GM19372 (cell line): ENCODE measurements at regions not wholly inside any gene's neighbourhood (a gene's known extent, or its start where the extent isn't known, plus 50 kb on each side); places are given as distances from the start of the nearest gene placed in this dataset.

Experiments
- ATAC-seq: cut with Tn5 transposase; IDR thresholded peaks from one replicate; pipeline ENCODE4 v1.9.1; 2021; ENCODE audit warnings: mild to moderate bottlenecking, low read depth, moderate library complexity; ENCODE audit not compliant: unreplicated experiment

DNA sequence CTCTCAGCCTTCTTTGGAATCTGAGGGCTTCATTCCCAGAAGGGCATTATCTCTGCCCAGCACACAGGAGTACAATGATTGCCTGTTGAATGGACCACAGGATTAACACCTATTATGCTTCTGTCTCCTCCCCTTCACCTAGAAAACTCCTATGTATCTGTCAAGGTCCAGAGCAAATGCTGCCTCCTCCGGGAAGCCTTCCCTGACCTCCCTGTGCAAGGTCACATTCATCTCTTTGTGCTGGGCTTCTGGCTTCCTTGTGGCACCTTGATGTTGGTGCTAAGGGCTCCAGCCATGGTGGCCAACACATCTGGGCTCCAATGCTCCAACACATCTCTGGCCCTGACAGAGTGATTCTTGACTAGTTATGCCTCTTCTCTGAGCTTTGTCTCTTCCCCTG lies 49.9 kb upstream of the ATP2B2 start:
- ATAC-seq, result no peak

DNA sequence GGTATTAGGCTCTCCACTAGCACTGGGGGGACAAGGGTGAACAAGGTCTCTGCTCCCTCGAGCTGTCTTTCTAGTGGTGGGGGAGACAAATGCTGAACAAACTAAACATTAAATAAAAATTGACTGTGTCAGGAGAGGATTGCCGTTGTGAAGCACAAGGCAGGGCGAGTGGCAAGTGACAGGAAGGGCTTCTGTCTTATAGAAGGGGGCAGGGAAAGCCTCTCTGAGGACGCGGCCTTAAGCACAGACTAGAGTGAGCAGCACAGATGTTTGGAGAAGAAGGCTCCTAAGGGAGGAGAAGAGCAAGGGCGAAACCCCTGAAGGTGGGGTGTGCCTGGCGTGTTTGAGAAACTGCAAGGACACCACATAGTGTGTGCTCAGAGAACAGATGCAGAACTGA lies 50.9 kb upstream of the ATP2B2 start:
- ATAC-seq, result no peak

DNA sequence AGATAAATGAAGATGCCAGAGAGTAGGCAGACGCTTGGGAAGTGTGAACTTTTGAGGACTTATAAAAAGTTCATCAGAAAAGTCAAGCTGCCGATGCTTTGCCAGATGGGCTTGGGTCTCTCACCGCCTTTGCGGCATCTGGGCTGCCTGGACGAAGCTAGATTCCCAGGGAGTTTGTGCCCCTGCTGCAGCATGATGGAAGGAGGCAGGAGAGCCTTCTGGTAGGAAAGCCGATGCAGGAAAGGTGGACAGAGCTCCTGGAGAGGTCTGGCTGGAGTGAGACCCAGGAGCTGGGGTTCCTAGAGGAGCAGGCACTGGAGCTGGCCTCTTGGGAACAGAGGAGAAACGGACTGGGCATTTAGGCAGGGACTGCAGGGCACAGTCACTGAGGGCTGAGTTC lies 51.9 kb upstream of the ATP2B2 start:
- ATAC-seq, result no peak

DNA sequence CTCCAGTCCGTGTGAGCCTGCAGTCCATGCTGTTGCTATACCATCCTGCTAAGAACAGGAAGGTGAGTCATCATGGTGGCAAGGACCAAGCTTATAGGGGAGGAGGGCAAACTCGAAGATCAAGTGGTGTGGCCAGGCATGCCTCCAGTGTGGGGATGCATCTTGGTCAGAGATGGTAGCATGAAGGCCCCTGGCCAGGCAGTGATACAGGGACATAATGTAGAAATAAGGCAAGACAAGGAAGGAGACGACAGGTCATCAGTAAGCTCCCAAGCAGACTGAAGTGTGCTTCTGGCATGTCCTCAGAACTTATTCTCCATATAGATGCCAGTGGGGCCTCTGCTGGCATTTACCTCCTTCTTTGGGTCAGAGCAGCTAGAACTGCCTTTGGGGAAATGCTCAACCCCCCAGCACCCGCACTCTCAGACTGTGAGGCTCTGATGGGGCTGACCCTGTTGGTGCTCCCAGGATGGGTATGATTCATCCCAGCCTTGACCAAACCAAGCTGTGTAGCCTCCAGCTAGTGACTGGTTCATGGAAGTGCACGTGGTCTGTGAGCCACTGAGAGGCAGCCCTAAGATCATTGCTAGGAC lies 52.5 kb upstream of the ATP2B2 start:
- no peak for ATAC-seq

DNA sequence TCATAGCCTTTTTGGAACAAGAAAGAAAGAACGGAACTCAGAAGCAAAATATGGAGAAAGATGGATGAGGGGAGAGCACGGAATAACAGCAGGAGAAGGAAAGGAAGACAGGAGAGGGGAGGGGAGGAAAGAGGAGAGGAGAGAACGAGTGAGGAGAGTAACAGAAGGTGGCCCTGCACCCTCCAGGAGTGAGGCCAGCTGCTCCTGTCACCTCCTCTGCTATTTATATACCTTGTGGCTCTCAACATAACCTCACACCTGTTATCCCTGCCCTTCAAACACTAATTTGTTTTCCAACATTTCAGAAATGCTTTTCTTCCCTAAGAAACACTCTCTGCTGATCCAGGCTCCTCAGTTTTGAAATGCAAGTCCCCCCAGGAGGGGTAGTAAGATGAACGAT lies 53.4 kb upstream of the ATP2B2 start:
- no peak for ATAC-seq

GRCh38 chr3:10560060-10560861 lies 54.9 kb upstream of the ATP2B2 start:
- no peak for ATAC-seq

- ATAC-seq, result no peak
Observed at GRCh38 chr3:10561162-10561945, 56.0 kb upstream of the ATP2B2 start.

DNA sequence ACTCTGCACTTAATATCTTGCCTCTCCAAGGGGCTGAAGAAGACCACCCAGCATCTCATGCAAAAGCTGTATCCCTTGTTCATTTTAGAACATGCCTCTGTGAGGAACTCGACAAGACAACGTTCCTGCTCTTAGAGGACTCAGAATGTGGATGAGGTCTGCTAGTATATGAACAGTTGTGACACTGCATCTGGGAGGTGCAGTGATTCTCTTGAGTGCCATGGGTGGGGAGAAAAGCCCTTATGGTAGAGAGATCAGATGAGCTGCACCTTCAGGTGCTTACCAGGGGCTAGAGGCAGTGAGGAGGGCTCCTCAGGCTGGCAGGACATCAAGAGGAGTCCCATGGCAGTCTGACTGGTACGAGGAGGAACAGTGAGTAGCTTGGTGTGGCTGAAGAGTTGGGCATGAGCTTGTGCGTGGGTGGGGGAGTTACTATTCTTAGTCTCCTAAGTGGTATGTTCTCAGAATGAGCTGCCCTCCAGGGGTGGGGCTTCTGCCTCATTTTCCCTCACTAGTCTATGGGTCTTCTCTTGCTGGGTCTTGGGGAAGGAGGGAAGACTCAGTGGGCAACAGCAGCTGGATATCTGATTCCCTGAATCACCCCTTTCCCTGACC lies 56.7 kb upstream of the ATP2B2 start:
- no peak for ATAC-seq

DNA sequence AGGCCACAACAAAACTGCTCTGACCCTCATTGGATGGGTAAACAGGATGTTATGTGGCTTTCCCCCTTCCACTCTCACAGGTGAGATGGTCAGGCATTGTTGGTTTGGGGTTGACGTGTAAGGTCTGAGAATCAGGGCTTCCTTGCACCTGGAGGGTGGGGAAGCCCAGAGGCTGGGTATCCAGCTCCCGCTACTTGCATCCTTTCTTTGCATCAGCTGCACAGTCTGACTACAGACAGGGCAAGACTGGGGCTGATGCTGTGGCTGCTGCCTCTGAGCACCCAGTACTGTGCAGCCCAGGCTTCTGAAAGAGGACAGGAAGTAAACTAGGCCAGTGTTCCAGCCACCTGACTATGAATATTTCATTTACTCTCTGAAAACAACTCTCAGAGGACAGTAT lies 58.0 kb upstream of the ATP2B2 start:
- no peak for ATAC-seq

DNA sequence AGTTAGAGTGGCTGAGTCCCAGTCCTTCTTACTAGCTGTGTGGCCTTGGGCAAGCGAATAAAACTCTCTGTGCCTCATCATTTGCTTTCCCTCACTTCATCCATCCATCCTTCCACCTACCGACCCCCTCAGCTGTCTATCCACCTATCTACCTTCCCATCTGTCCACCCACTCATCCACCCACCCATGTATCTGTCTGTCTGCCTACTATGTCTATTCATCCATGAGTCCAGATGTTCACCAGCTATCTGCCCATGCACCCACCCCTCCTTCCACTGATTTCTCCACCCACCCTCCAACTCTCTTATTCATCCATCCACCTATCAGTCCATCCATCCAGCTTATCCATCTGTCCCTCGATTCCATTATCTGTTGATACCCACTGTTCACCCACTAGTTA lies 60.4 kb upstream of the ATP2B2 start:
- ATAC-seq, result no peak

DNA sequence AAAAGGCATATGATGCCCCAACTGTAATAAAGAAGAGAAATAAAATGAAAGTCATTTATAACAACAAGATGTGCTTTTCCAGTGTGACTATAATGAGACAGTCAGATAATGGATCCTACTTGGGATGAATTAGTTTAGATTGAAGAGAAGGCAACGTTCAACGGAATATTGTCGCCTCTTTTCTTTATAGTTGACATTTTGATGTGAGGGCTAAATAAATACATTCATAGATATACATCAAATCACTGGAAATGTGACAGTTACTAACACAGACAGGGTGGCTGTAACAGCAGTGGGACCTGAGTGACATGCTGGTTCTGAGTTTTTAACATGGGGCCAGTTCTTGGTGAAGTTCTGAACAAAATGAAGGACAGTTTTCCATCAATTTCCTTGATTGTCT lies 61.1 kb upstream of the ATP2B2 start:
- ATAC-seq, result no peak

- no peak for ATAC-seq
Observed at GRCh38 chr3:10568549-10568948, 63.2 kb upstream of the ATP2B2 start.

DNA sequence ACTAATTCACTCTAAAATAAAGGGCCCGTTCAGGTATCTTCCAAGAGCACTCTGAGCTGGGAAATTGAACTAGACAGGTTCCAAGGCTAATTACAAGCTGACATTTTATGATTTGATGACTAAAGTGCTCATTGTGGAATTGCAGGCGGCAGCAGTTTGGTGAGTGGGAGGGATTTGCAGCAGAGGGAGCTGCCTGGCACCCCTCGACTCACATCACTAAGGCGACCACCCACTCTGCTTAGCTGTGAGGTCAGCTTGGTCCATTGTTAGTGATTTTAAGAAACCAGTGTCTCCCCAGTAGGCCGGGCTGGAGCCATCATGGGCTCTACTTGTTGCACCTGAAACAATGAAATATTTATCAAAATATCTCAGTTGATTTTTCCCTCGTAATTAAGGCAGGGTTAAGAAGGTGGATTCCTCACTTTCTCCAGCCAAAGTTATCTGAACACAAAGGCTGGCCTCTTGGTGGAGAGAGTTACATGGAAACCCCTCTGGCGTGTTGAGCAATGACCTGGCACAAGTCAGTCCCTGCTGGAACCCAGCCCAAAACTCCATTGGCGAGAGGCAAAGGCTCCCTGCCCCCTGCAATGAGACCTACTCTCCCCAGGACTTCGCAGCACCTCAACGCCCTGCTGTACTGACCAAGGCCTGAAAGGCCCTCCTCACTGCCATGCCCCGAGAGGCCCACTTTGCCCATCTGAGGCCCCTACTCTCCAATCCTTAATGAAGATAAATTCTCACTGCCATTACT lies 65.0 kb upstream of the ATP2B2 start:
- ATAC-seq, result no peak

DNA sequence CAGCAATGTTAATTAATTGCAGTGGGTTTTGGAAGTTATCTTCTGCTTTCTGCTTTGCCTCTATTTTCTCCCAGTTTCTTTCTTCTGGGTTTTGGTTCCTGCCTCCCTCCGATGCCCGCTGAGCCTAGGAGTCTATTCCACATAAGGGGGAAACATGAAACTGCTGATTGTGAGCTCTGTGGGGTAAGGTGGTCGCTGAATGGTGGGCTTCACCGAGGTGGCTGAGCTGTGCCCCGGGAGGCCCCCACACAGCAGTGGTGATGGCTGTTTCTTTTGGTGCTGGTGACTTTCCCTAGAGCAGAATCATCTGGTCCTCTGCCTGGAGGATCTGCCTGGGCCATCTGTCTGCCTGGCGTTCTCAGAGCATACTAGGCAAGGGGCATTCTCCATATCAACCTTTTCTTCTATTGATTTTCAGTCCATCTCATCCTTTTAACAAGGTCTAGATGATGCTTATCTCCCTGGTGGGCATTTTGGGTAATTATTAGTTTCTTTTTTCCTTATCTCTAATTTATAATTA lies 68.8 kb upstream of the ATP2B2 start:
- no peak for ATAC-seq

GRCh38 chr3:10575601-10576160 lies 70.3 kb upstream of the ATP2B2 start:
- ATAC-seq, result no peak

- ATAC-seq, result no peak
Observed at GRCh38 chr3:10577486-10577885, 72.1 kb upstream of the ATP2B2 start.

GRCh38 chr3:10580426-10580825 lies 75.0 kb upstream of the ATP2B2 start:
- no peak for ATAC-seq

- ATAC-seq, result no peak
Observed at GRCh38 chr3:10581251-10581650, 75.9 kb upstream of the ATP2B2 start.

GRCh38 chr3:10581716-10582115 lies 76.3 kb upstream of the ATP2B2 start:
- ATAC-seq, result no peak

- no peak for ATAC-seq
Observed at GRCh38 chr3:10582733-10583132, 77.3 kb upstream of the ATP2B2 start.
